Smooth muscle cell (in vitro differentiated cells): ENCODE measurements at regions not wholly inside any gene's neighbourhood (a gene's known extent, or its start where the extent isn't known, plus 50 kb on each side); places are given as distances from the start of the nearest gene placed in this dataset.
"Not testable (repeated sequence)": the region's sequence is repeated elsewhere in the genome, so short reads cannot be mapped to it uniquely, and the experiment has no call there.

Experiments used
- DNase-seq: peaks from one replicate; lab custom pipeline; 2025; ENCODE audit not compliant: unreplicated experiment; lab: John Stamatoyannopoulos, UW
- H2AFZ ChIP-seq: fragments of 200-600 bp; sonication (generic); 2 replicates; pipeline ENCODE4 v1.6.0; 2016; ENCODE audit warnings: antibody characterized with exemption, low read depth, mild to moderate bottlenecking
- H3F3A ChIP-seq: fragments of 200-600 bp; sonication (generic); 2 replicates; pipeline ENCODE4 v1.6.0; 2017; ENCODE audit warnings: antibody characterized with exemption, low read depth
- H3K27ac ChIP-seq: fragments of 200-600 bp; sonication (generic); 2 replicates; pipeline ENCODE4 v1.5.1; 2016; ENCODE audit warnings: low read depth, mild to moderate bottlenecking
- H3K27me3 ChIP-seq: fragments of 200-600 bp; sonication (generic); 2 replicates; pipeline ENCODE4 v1.6.1; 2016; ENCODE audit warnings: low read depth, mild to moderate bottlenecking
- H3K36me3 ChIP-seq: fragments of 200-600 bp; sonication (generic); 2 replicates; pipeline ENCODE4 v1.5.1; 2016; ENCODE audit warnings: low read depth
- H3K4me1 ChIP-seq: fragments of 200-600 bp; sonication (generic); 2 replicates; pipeline ENCODE4 v1.5.1; 2016; ENCODE audit warnings: low read depth
- H3K4me2 ChIP-seq: fragments of 200-600 bp; sonication (generic); 2 replicates; pipeline ENCODE4 v1.6.0; 2016; ENCODE audit warnings: mild to moderate bottlenecking
- H3K4me3 ChIP-seq: fragments of 200-600 bp; sonication (generic); 2 replicates; pipeline ENCODE4 v1.5.1; 2016; ENCODE audit warnings: mild to moderate bottlenecking
- H3K79me2 ChIP-seq: fragments of 200-600 bp; sonication (generic); 2 replicates; pipeline ENCODE4 v1.6.0; 2016; ENCODE audit warnings: low read depth, mild to moderate bottlenecking
- H3K9ac ChIP-seq: fragments of 200-600 bp; sonication (generic); 2 replicates; pipeline ENCODE4 v1.6.0; 2016; ENCODE audit warnings: low read depth
- H3K9me3 ChIP-seq: fragments of 200-600 bp; sonication (generic); replicated peaks from 2 replicates; pipeline ENCODE4 v1.5.1; 2016; ENCODE audit warnings: low read depth
- H4K20me1 ChIP-seq: fragments of 200-600 bp; sonication (generic); 2 replicates; pipeline ENCODE4 v1.6.0; 2016; ENCODE audit warnings: low read depth
- WGBS: methylation state at CpG from one replicate; pipeline ENCODE4 v1.1.7; 2016; ENCODE audit warnings: low lambda C conversion rate; 5-methylcytosine and 5-hydroxymethylcytosine counted together
- TF ChIP-seq, protein P1 (sequence below): fragments of 200-600 bp; sonication (generic); IDR thresholded peaks from 2 replicates; pipeline ENCODE4 v1.5.1; 2017; ENCODE audit warnings: borderline replicate concordance, mild to moderate bottlenecking, antibody characterized with exemption; ENCODE audit not compliant: insufficient read depth, poor library complexity, severe bottlenecking

DNA sequence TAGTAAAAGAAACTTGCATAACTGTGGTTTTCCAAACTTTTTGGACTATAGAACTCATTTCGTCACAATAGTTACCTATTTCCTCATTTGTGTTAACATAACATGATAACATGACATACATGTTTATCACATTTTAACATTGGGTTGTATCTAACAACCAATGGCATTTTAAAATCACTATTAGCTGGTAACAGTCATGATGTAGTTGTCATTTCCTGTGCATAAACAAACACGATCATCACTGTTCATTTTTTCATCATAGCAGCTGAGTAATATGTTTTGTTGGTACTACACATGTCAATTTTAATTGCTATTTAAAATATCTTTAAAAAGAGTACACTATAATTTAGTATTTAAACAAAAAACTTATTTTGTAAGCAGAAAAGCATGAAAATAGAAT lies 402.4 kb downstream of the SATB2 start:
- WGBS: 85% methylated on average over 2 of the region's 2 CpGs
- H3K4me3 ChIP-seq: no peak overlapping the region
- DNase-seq: no peak

DNA sequence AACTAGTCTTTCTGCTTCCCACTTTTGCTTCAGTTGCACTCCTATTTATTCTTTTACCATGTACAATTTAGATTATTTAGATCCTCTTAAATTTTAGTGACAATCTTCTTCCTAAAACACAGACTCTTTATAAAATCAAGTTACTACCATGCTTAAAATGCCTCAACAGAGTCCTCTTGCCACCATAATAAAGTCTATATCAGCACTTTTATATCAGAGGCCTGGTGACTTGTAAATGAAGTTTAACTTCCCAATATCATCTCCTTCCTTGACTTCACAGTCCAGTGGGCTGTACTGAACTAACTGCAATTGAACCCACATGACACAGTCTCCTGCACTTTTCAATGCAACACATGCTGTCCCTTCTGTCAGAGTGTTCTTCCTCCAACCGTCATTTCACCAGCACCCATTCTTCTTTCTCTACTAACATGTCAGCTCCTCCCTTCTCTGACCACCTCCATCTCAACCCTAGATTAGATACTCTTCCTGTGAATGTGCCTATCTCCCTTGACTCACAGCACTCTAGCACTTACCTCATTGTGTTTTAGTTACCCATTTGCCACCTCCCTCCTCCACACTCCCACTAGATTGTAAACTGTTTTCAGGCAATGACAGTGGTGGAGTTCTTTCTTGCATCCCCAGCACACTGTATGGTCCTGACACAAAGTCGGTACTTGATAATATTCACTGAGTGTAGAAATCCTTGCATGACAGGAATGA lies 414.9 kb downstream of the SATB2 start:
- no peaks in the 10 kb centered on the region for H3K36me3 ChIP-seq
- no peaks in the 10 kb centered on the region for H3K4me1 ChIP-seq
- no peaks in the 10 kb centered on the region for H4K20me1 ChIP-seq
- H2AFZ ChIP-seq: no peak overlapping the region
- no peak overlapping the region for H3K4me3 ChIP-seq
- H3K9ac ChIP-seq: no peak overlapping the region
- WGBS: 91% methylated on average over 2 of the region's 2 CpGs
- H3K4me2 ChIP-seq: no peak overlapping the region
- no peaks in the 10 kb centered on the region for H3K79me2 ChIP-seq
- no peaks in the 10 kb centered on the region for H3K27me3 ChIP-seq
- no peak for DNase-seq
- TF ChIP-seq, protein P1, sequence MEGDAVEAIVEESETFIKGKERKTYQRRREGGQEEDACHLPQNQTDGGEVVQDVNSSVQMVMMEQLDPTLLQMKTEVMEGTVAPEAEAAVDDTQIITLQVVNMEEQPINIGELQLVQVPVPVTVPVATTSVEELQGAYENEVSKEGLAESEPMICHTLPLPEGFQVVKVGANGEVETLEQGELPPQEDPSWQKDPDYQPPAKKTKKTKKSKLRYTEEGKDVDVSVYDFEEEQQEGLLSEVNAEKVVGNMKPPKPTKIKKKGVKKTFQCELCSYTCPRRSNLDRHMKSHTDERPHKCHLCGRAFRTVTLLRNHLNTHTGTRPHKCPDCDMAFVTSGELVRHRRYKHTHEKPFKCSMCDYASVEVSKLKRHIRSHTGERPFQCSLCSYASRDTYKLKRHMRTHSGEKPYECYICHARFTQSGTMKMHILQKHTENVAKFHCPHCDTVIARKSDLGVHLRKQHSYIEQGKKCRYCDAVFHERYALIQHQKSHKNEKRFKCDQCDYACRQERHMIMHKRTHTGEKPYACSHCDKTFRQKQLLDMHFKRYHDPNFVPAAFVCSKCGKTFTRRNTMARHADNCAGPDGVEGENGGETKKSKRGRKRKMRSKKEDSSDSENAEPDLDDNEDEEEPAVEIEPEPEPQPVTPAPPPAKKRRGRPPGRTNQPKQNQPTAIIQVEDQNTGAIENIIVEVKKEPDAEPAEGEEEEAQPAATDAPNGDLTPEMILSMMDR: no peak
- H3K9me3 ChIP-seq: no peaks in the 10 kb centered on the region
- H3K27ac ChIP-seq: no peak overlapping the region
- no peaks in the 10 kb centered on the region for H3F3A ChIP-seq

More for the DNA sequence above, 402.4 kb downstream of the SATB2 start:
- H3K4me2 ChIP-seq: no peak overlapping the region
- H4K20me1 ChIP-seq: no peaks in the 10 kb centered on the region
- H2AFZ ChIP-seq: no peak overlapping the region
- no peaks in the 10 kb centered on the region for H3F3A ChIP-seq
- H3K9ac ChIP-seq: no peak overlapping the region
- TF ChIP-seq, protein P1: no peak
- H3K27me3 ChIP-seq: no peaks in the 10 kb centered on the region
- H3K27ac ChIP-seq: no peak overlapping the region
- H3K9me3 ChIP-seq: no peaks in the 10 kb centered on the region
- H3K79me2 ChIP-seq: no peaks in the 10 kb centered on the region
- H3K36me3 ChIP-seq: no peaks in the 10 kb centered on the region
- H3K4me1 ChIP-seq: no peaks in the 10 kb centered on the region

DNA sequence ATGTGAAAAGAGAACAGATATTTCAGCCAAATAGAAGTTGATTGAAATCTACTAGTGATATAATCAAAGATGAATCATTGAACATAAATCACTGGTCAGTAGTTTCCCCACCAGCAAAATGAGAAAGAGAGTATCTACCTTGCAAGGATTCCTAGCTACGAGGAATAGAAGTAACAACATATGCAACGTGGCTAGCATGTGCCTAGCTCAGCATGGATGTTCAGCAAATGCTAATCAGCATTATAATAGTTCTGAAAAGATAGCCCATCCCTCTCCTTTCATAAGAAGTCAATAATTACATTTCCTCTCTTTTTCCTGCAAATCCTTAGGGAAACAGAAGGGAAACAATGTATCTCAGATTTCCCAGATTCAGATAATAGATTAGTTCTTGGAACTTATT lies 417.2 kb downstream of the SATB2 start:
- no peaks in the 10 kb centered on the region for H4K20me1 ChIP-seq
- H2AFZ ChIP-seq: no peak overlapping the region
- 70% methylated on average over 2 of the region's 2 CpGs for WGBS
- no peak overlapping the region for H3K4me2 ChIP-seq
- H3K27ac ChIP-seq: no peak overlapping the region
- no peaks in the 10 kb centered on the region for H3K27me3 ChIP-seq
- TF ChIP-seq, protein P1: no peak
- no peak overlapping the region for H3K4me3 ChIP-seq
- DNase-seq: no peak
- H3K79me2 ChIP-seq: no peaks in the 10 kb centered on the region
- no peaks in the 10 kb centered on the region for H3K9me3 ChIP-seq
- no peaks in the 10 kb centered on the region for H3F3A ChIP-seq
- H3K4me1 ChIP-seq: no peaks in the 10 kb centered on the region
- no peaks in the 10 kb centered on the region for H3K36me3 ChIP-seq
- no peak overlapping the region for H3K9ac ChIP-seq

DNA sequence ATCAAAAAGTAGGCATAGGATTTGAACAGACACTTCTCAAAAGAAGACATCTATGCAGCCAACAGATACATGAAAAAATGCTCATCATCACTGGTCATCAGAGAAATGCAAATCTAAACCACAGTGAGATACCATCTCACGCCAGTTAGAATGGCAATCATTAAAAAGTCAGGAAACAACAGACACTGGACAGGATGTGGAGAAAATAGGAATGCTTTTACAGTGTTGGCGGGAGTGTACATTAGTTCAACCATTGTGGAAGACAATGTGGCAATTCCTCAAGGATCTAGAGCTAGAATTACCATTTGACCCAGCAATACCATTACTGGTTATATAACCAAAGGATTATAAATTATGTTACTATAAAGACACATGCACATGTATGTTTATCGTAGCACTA lies 424.0 kb downstream of the SATB2 start:
- H3K27ac ChIP-seq, H3K9me3 ChIP-seq, H3K9ac ChIP-seq, H4K20me1 ChIP-seq, H3K4me1 ChIP-seq, H3F3A ChIP-seq, H3K4me2 ChIP-seq, H3K79me2 ChIP-seq, H3K4me3 ChIP-seq, H3K36me3 ChIP-seq, DNase-seq, H2AFZ ChIP-seq, H3K27me3 ChIP-seq: not testable (repeated sequence)
- 96% methylated on average over 3 of the region's 3 CpGs for WGBS
